H9 (cell line): ENCODE measurements at regions not wholly inside any gene's neighbourhood (a gene's known extent, or its start where the extent isn't known, plus 50 kb on each side); places are given as distances from the start of the nearest gene placed in this dataset.

Source experiments
- DNase-seq: peaks from one replicate; pipeline ENCODE4 v3.0.0-alpha.2; 2017
- H2AFZ ChIP-seq: one replicate; pipeline ENCODE4 v1.6.1; 2013; ENCODE audit warnings: mild to moderate bottlenecking, low read length, control low read depth, moderate library complexity
- H2AK5ac ChIP-seq: 2 replicates; pipeline ENCODE4 v1.6.1; 2013; ENCODE audit warnings: low read length, control low read depth, mixed read lengths; ENCODE audit not compliant: insufficient read length
- H2BK120ac ChIP-seq: one replicate; pipeline ENCODE4 v1.6.1; 2013; ENCODE audit warnings: low read depth, mild to moderate bottlenecking, low read length, control low read depth, inconsistent platforms; ENCODE audit not compliant: poor library complexity, severe bottlenecking
- H2BK12ac ChIP-seq: 2 replicates; pipeline ENCODE4 v1.6.1; 2013; ENCODE audit warnings: low read length, control low read depth, mixed read lengths, low read depth; ENCODE audit not compliant: insufficient read length
- H2BK15ac ChIP-seq: 2 replicates; pipeline ENCODE4 v1.6.1; 2013; ENCODE audit warnings: low read depth, low read length, control low read depth
- H2BK20ac ChIP-seq: one replicate; pipeline ENCODE4 v1.6.1; 2013; ENCODE audit warnings: low read depth, mild to moderate bottlenecking, low read length, control low read depth, inconsistent platforms; ENCODE audit not compliant: poor library complexity, severe bottlenecking
- H2BK5ac ChIP-seq: 2 replicates; pipeline ENCODE4 v1.6.1; 2013; ENCODE audit warnings: low read length, control low read depth, mixed read lengths; ENCODE audit not compliant: insufficient read length
- H3K14ac ChIP-seq: 2 replicates; pipeline ENCODE4 v1.6.1; 2013; ENCODE audit warnings: low read length, control low read depth; ENCODE audit not compliant: insufficient read depth
- H3K18ac ChIP-seq: 2 replicates; pipeline ENCODE4 v1.6.1; 2013; ENCODE audit warnings: low read depth, mild to moderate bottlenecking, mixed read lengths, low read length, control low read depth; ENCODE audit not compliant: insufficient read length
- H3K23ac ChIP-seq: 2 replicates; pipeline ENCODE4 v1.6.1; 2013; ENCODE audit warnings: low read length, control low read depth, mixed read lengths, low read depth; ENCODE audit not compliant: insufficient read length
- H3K23me2 ChIP-seq: 2 replicates; pipeline ENCODE4 v1.6.1; 2013; ENCODE audit warnings: low read depth, mild to moderate bottlenecking, mixed read lengths, low read length, control low read depth; ENCODE audit not compliant: insufficient read length, poor library complexity, severe bottlenecking
- H3K27ac ChIP-seq: 2 replicates; pipeline ENCODE4 v1.5.1; 2013; ENCODE audit warnings: low read length, control low read depth, mixed read lengths, low read depth; ENCODE audit not compliant: insufficient read length
- H3K27me3 ChIP-seq: 2 replicates; pipeline ENCODE4 v1.6.1; 2013; ENCODE audit warnings: low read length, control low read depth, inconsistent platforms; ENCODE audit not compliant: insufficient read depth
- H3K4ac ChIP-seq: 2 replicates; pipeline ENCODE4 v1.6.1; 2013; ENCODE audit warnings: low read depth, mild to moderate bottlenecking, control low read depth, inconsistent platforms, low read length, moderate library complexity
- H3K4me1 ChIP-seq: 2 replicates; pipeline ENCODE4 v1.6.1; 2013; ENCODE audit warnings: low read length, control low read depth, inconsistent platforms; ENCODE audit not compliant: insufficient read depth
- H3K4me2 ChIP-seq: 2 replicates; pipeline ENCODE4 v1.6.1; 2013; ENCODE audit warnings: low read length, control low read depth, mixed read lengths; ENCODE audit not compliant: insufficient read length, insufficient read depth
- H3K56ac ChIP-seq: 2 replicates; pipeline ENCODE4 v1.6.1; 2013; ENCODE audit warnings: low read depth, mild to moderate bottlenecking, mixed read lengths, low read length, control low read depth; ENCODE audit not compliant: insufficient read length
- H3K79me1 ChIP-seq: 2 replicates; pipeline ENCODE4 v1.6.1; 2013; ENCODE audit warnings: low read depth, mild to moderate bottlenecking, moderate library complexity, low read length, control low read depth, inconsistent platforms; ENCODE audit not compliant: insufficient read depth, poor library complexity, severe bottlenecking
- H3K79me2 ChIP-seq: 2 replicates; pipeline ENCODE4 v1.6.1; 2013; ENCODE audit warnings: low read length, control low read depth, inconsistent platforms; ENCODE audit not compliant: insufficient read depth
- H3K9ac ChIP-seq: 2 replicates; pipeline ENCODE4 v1.6.1; 2013; ENCODE audit warnings: low read length, control low read depth, mixed read lengths; ENCODE audit not compliant: insufficient read length; ENCODE audit errors: extremely low read depth
- H3K9me3 ChIP-seq: one replicate; pipeline ENCODE4 v1.6.1; 2013; ENCODE audit warnings: low read depth, low read length, inconsistent platforms; ENCODE audit not compliant: control insufficient read depth
- H3T11ph ChIP-seq: one replicate; pipeline ENCODE4 v1.6.1; 2013; ENCODE audit warnings: mild to moderate bottlenecking, low read length, control low read depth, inconsistent platforms
- H4K20me1 ChIP-seq: one replicate; pipeline ENCODE4 v1.6.1; 2013; ENCODE audit not compliant: control insufficient read depth, insufficient read length, insufficient read depth
- H4K5ac ChIP-seq: 2 replicates; pipeline ENCODE4 v1.6.1; 2013; ENCODE audit warnings: low read depth, mild to moderate bottlenecking, mixed read lengths, low read length, control low read depth; ENCODE audit not compliant: insufficient read length
- H4K8ac ChIP-seq: replicated peaks from 2 replicates; pipeline ENCODE4 v1.6.1; 2013; ENCODE audit warnings: low read length, control low read depth, mixed read lengths, low read depth; ENCODE audit not compliant: insufficient read length
- H4K91ac ChIP-seq: 2 replicates; pipeline ENCODE4 v1.6.1; 2013; ENCODE audit warnings: low read depth, mild to moderate bottlenecking, moderate library complexity, mixed read lengths, low read length, control low read depth; ENCODE audit not compliant: insufficient read length
- H3K27ac Mint-ChIP-seq, 3 experiments: 2 replicates in 2 of 3; 3 replicates in 1 of 3; pipeline ENCODE4 v1.8.0; 2020 to 2021; ENCODE audit warnings: mixed read lengths in 3 of 3, mild to moderate bottlenecking in 1 of 3, moderate library complexity in 1 of 3
- H3K27me3 Mint-ChIP-seq: 2 replicates; pipeline ENCODE4 v1.8.0; 2021; ENCODE audit warnings: low read depth, mild to moderate bottlenecking, moderate library complexity, mixed read lengths
- H3K36me3 Mint-ChIP-seq, 3 experiments: 2 replicates in 2 of 3; 3 replicates in 1 of 3; pipeline ENCODE4 v1.8.0; 2020 to 2021; ENCODE audit warnings: low read depth in 3 of 3, mixed read lengths in 3 of 3; ENCODE audit not compliant: insufficient read depth in 1 of 3
- H3K4me1 Mint-ChIP-seq, 2 experiments: 2 replicates each; pipeline ENCODE4 v1.8.0; 2020; ENCODE audit warnings: mixed read lengths in 2 of 2
- H3K4me3 Mint-ChIP-seq, 2 experiments: 2 replicates in 1 of 2; 3 replicates in 1 of 2; pipeline ENCODE4 v1.8.0; 2020 to 2021; ENCODE audit warnings: mild to moderate bottlenecking in 2 of 2, mixed read lengths in 2 of 2, moderate library complexity in 1 of 2
- H3K9me3 Mint-ChIP-seq, 2 experiments: 2 replicates in 1 of 2; 3 replicates in 1 of 2; pipeline ENCODE4 v1.8.0; 2020; ENCODE audit warnings: mild to moderate bottlenecking in 2 of 2, mixed read lengths in 2 of 2, moderate library complexity in 1 of 2
- WGBS: extraction: QIAGEN DNeasy Blood & Tissue Kit; methylation state at CpG from one replicate; pipeline ENCODE4 v1.1.7; 2013; ENCODE audit warnings: missing lambda C conversion rate, low lambda C conversion rate, mixed read lengths; ENCODE audit not compliant: insufficient read length; ENCODE audit errors: extremely low coverage; 5-methylcytosine and 5-hydroxymethylcytosine counted together
- TF ChIP-seq, protein P1 (sequence below): fragments of 200-600 bp; sonication (generic); conservative IDR thresholded peaks from 3 replicates; pipeline ENCODE4 v1.8.0; 2021; ENCODE audit warnings: antibody characterized with exemption, mild to moderate bottlenecking

- Histone ChIP-seq H4K8ac (no peak overlapping the region), H3K27ac (no peak overlapping the region), H3K4ac (no peak overlapping the region), H3K27me3 (no peaks in the 10 kb centered on the region), H4K20me1 (no peaks in the 10 kb centered on the region), H3K23me2 (peaks cover 2% of the 10 kb centered on the region), H2BK5ac (no peak overlapping the region), H3T11ph (no peak overlapping the region), H3K14ac (no peak overlapping the region), H3K9me3 (no peaks in the 10 kb centered on the region), H2BK12ac (no peak overlapping the region), H2BK15ac (no peak overlapping the region), H4K5ac (no peak overlapping the region), H3K4me1 (no peaks in the 10 kb centered on the region), H3K9ac (no peak overlapping the region), H3K79me1 (no peaks in the 10 kb centered on the region), H4K91ac (no peak overlapping the region), H2AK5ac (no peak overlapping the region), H3K23ac (no peak overlapping the region), H3K4me2 (no peak overlapping the region), H3K79me2 (no peaks in the 10 kb centered on the region), H3K56ac (no peak overlapping the region), H2BK120ac (no peak overlapping the region), H2BK20ac (no peak overlapping the region), H3K18ac (no peak overlapping the region), H2AFZ (no peak overlapping the region)
- no peaks in the 10 kb centered on the region; a peak in 1 of 7 replicates for H3K36me3 Mint-ChIP-seq
- H3K27ac Mint-ChIP-seq = no peak overlapping the region
- DNase-seq = no peak
- no CpG with 5 or more reads among the region's 3 CpGs for WGBS
- H3K9me3 Mint-ChIP-seq = no peaks in the 10 kb centered on the region
- no peaks in the 10 kb centered on the region; the same call in none of the 2 replicates for H3K27me3 Mint-ChIP-seq
- TF ChIP-seq, protein P1, sequence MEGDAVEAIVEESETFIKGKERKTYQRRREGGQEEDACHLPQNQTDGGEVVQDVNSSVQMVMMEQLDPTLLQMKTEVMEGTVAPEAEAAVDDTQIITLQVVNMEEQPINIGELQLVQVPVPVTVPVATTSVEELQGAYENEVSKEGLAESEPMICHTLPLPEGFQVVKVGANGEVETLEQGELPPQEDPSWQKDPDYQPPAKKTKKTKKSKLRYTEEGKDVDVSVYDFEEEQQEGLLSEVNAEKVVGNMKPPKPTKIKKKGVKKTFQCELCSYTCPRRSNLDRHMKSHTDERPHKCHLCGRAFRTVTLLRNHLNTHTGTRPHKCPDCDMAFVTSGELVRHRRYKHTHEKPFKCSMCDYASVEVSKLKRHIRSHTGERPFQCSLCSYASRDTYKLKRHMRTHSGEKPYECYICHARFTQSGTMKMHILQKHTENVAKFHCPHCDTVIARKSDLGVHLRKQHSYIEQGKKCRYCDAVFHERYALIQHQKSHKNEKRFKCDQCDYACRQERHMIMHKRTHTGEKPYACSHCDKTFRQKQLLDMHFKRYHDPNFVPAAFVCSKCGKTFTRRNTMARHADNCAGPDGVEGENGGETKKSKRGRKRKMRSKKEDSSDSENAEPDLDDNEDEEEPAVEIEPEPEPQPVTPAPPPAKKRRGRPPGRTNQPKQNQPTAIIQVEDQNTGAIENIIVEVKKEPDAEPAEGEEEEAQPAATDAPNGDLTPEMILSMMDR = no peak
- no peak overlapping the region for H3K4me3 Mint-ChIP-seq
- peaks cover 8 to 18% of the 10 kb centered on the region in 2 experiments for H3K4me1 Mint-ChIP-seq
These were observed 85.6 kb upstream of the TMCC3 start for GRCh38 chr12:94736004-94736403.
